HepG2 (cell line): ENCODE measurements at regions not wholly inside any gene's neighbourhood (a gene's known extent, or its start where the extent isn't known, plus 50 kb on each side); places are given as distances from the start of the nearest gene placed in this dataset.

Source experiments
- ATAC-seq: fragments of 200-7000 bp; cut with Tn5 transposase; 3 replicates; pipeline ENCODE4 v1.9.1; 2020; ENCODE audit warnings: mild to moderate bottlenecking, moderate library complexity
- BruUV-seq: library from RNA; stranded (reverse); fragments of 400-500 nt; replicated peaks from 2 replicates; lab custom pipeline; 2021; lab: Mats Ljungman, UMichigan
- CTCF ChIA-PET: fragments of 300-600 bp; formaldehyde crosslinking; extraction: SDS; loops from one replicate; lab custom pipeline; 2021; ENCODE audit warnings: low total read pairs, inconsistent platforms, low intra/inter-chr PET ratio; lab: Yijun Ruan, JAX
- POLR2A ChIA-PET: fragments of 350-600 bp; sonication (Branson Sonifier 250); formaldehyde crosslinking; loops from one replicate; lab custom pipeline; 2020; ENCODE audit warnings: antibody characterized with exemption, inconsistent platforms; lab: Yijun Ruan, JAX
- DNase-seq: peaks from one replicate; pipeline ENCODE4 v3.0.0-alpha.2; 2015; ENCODE audit warnings: low spot score
- FAIRE-seq: peaks from 3 replicates; lab custom pipeline; 2011; peaks lifted over from hg19 to GRCh38; lab: Jason Lieb, UNC
- H2AFZ ChIP-seq: one replicate; pipeline ENCODE4 v1.6.1; 2011; ENCODE audit warnings: low read length, inconsistent platforms
- H3K27ac ChIP-seq: fragments of 300-600 bp; 3 replicates; pipeline ENCODE4 v1.8.0; 2011; ENCODE audit warnings: mixed run types, mild to moderate bottlenecking, mixed read lengths, low read length, inconsistent platforms; ENCODE audit not compliant: insufficient read depth; ENCODE audit errors: extremely low read length
- H3K27me3 ChIP-seq, 2 experiments: fragments of 200-600 bp in 1 of 2; 2 replicates in 1 of 2; 3 replicates in 1 of 2; pipeline versions ENCODE4 v1.6.0 to v1.8.0; 2011; ENCODE audit warnings: low read length in 2 of 2, mild to moderate bottlenecking in 2 of 2, moderate library complexity in 2 of 2, inconsistent platforms in 1 of 2; ENCODE audit not compliant: insufficient read depth in 2 of 2, control insufficient read depth in 1 of 2
- H3K36me3 ChIP-seq, 2 experiments: fragments of 200-600 bp in 1 of 2; replicated peaks in 1 of 2; 2 replicates in 1 of 2; 3 replicates in 1 of 2; pipeline versions ENCODE4 v1.5.1 to v1.8.0; 2011; ENCODE audit warnings: low read length in 2 of 2, inconsistent platforms in 1 of 2; ENCODE audit not compliant: insufficient read depth in 2 of 2, control insufficient read depth in 1 of 2
- H3K4me1 ChIP-seq: 2 replicates; pipeline ENCODE4 v1.5.1; 2012; ENCODE audit warnings: low read length, inconsistent platforms; ENCODE audit not compliant: insufficient read depth
- H3K4me2 ChIP-seq: 2 replicates; pipeline ENCODE4 v1.6.0; 2011; ENCODE audit warnings: low read depth, low read length, inconsistent platforms
- H3K4me3 ChIP-seq, 3 experiments: fragments of 200-600 bp in 1 of 3; sonication (generic), shearing (Covaris generic) in 1 of 3; replicated peaks in 1 of 3; 2 replicates each; pipeline ENCODE4 v1.5.1; 2011 to 2016; ENCODE audit warnings: low read length in 3 of 3, inconsistent platforms in 2 of 3, low read depth in 2 of 3, mild to moderate bottlenecking in 2 of 3, control low read depth in 1 of 3, mixed read lengths in 1 of 3; ENCODE audit not compliant: insufficient read depth in 1 of 3
- H3K79me2 ChIP-seq: one replicate; pipeline ENCODE4 v1.6.1; 2011; ENCODE audit warnings: low read length, inconsistent platforms; ENCODE audit not compliant: insufficient read depth
- H3K9ac ChIP-seq: 2 replicates; pipeline ENCODE4 v1.6.0; 2011; ENCODE audit warnings: mild to moderate bottlenecking, low read depth, low read length, inconsistent platforms; ENCODE audit not compliant: insufficient read depth
- H3K9me3 ChIP-seq: 2 replicates; pipeline ENCODE4 v1.5.1; 2012; ENCODE audit warnings: mild to moderate bottlenecking, low read length
- H4K20me1 ChIP-seq: 2 replicates; pipeline ENCODE4 v1.6.0; 2011; ENCODE audit warnings: inconsistent platforms, mild to moderate bottlenecking, low read length, moderate library complexity; ENCODE audit not compliant: insufficient read depth
- BRCA1 ChIP-seq: sonication (generic); formaldehyde crosslinking; IDR thresholded peaks from 2 replicates; pipeline ENCODE4 v1.4.0; 2020; ENCODE audit warnings: missing genetic modification reagents
- FLYWCH1 ChIP-seq: sonication (generic); formaldehyde crosslinking; IDR thresholded peaks from 2 replicates; pipeline ENCODE4 v1.8.1; 2023; ENCODE audit warnings: mild to moderate bottlenecking, missing genetic modification reagents
- GABPB1 ChIP-seq: IDR thresholded peaks from 2 replicates; pipeline ENCODE4 v1.6.1; 2016; ENCODE audit warnings: mild to moderate bottlenecking, missing genetic modification reagents, moderate library complexity, missing compliant biosample characterization
- KMT2B ChIP-seq: IDR thresholded peaks from 2 replicates; pipeline ENCODE4 v1.6.1; 2016; ENCODE audit warnings: missing genetic modification reagents, missing compliant biosample characterization
- MTA3 ChIP-seq: sonication (generic); formaldehyde crosslinking; IDR thresholded peaks from 2 replicates; pipeline ENCODE4 v1.4.0; 2020; ENCODE audit warnings: missing genetic modification reagents
- ZEB1 ChIP-seq: IDR thresholded peaks from 2 replicates; pipeline ENCODE4 v1.6.1; 2012; ENCODE audit warnings: mild to moderate bottlenecking, low read depth, inconsistent platforms; ENCODE audit not compliant: insufficient replicate concordance
- ZNF124 ChIP-seq: sonication (generic); formaldehyde crosslinking; IDR thresholded peaks from 2 replicates; pipeline ENCODE4 v1.4.0; 2020; ENCODE audit warnings: missing genetic modification reagents
- ZNF180 ChIP-seq: sonication (generic); formaldehyde crosslinking; IDR thresholded peaks from 2 replicates; pipeline ENCODE4 v1.4.0; 2020; ENCODE audit warnings: low read depth, missing genetic modification reagents, borderline replicate concordance
- ZNF263 ChIP-seq: sonication (generic); formaldehyde crosslinking; IDR thresholded peaks from 2 replicates; pipeline ENCODE4 v1.4.0; 2020; ENCODE audit warnings: missing genetic modification reagents
- ZNF468 ChIP-seq: sonication (generic); formaldehyde crosslinking; IDR thresholded peaks from 2 replicates; pipeline ENCODE4 v1.8.0; 2022; ENCODE audit warnings: mild to moderate bottlenecking, moderate library complexity, missing genetic modification reagents
- ZNF567 ChIP-seq: sonication (generic); formaldehyde crosslinking; IDR thresholded peaks from 2 replicates; pipeline ENCODE4 v1.8.1; 2023; ENCODE audit warnings: mild to moderate bottlenecking, missing genetic modification reagents, borderline replicate concordance
- ZNF652 ChIP-seq: IDR thresholded peaks from 2 replicates; pipeline ENCODE4 v1.6.1; 2016; ENCODE audit warnings: low read depth, borderline replicate concordance
- ZNF784 ChIP-seq: sonication (generic); formaldehyde crosslinking; IDR thresholded peaks from 2 replicates; pipeline ENCODE4 v1.5.1; 2020; ENCODE audit warnings: missing genetic modification reagents, mild to moderate bottlenecking, borderline replicate concordance
- WGBS: methylation state at CpG from one replicate; pipeline ENCODE4 v1.1.6; 2017; ENCODE audit warnings: low lambda C conversion rate; 5-methylcytosine and 5-hydroxymethylcytosine counted together
- in situ Hi-C: cut with HindIII; loops from 2 replicates; pipeline ENCODE4 v1.10.0; 2017; ENCODE audit warnings: low pct_unique_long_range_greater_than_20kb; ENCODE audit not compliant: extremely low pct_ligation_motif_present
- intact Hi-C: fragments of 100-400 bp; cut with micrococcal nuclease; formaldehyde crosslinking; loops from one replicate; pipeline ENCODE4 v1.10.0; 2022; ENCODE audit not compliant: unreplicated experiment
- TF ChIP-seq, protein P1 (sequence below): sonication (generic); formaldehyde crosslinking; IDR thresholded peaks from 2 replicates; pipeline ENCODE4 v1.9.0; 2021; ENCODE audit warnings: missing genetic modification reagents, borderline replicate concordance
- TF ChIP-seq, protein P2 (sequence below): sonication (generic); formaldehyde crosslinking; IDR thresholded peaks from 2 replicates; pipeline ENCODE4 v1.8.0; 2022; ENCODE audit warnings: mild to moderate bottlenecking, missing genetic modification reagents, moderate library complexity

- DNase-seq (no peak), FAIRE-seq (no peak), ATAC-seq (no peak)
- peaks cover 46% of the 10 kb centered on the region for H3K4me1 ChIP-seq
- H3K9me3 ChIP-seq: no peaks in the 10 kb centered on the region
- no peaks in the 10 kb centered on the region for H3K36me3 ChIP-seq
- in situ Hi-C loops: no loop called here
- POLR2A ChIA-PET: no interaction called here
- H3K4me2 ChIP-seq: no peak overlapping the region
- CTCF ChIA-PET: no interaction called here
- H3K79me2 ChIP-seq: no peaks in the 10 kb centered on the region
- TF ChIP-seq ZNF180 (CRISPR knock-in tag) (no peak), FLYWCH1 (CRISPR knock-in tag) (no peak), GABPB1 (CRISPR knock-in tag) (no peak), ZNF263 (CRISPR knock-in tag) (no peak)
- H3K27me3 ChIP-seq: no peaks in the 10 kb centered on the region; a peak in 1 of 5 replicates
- H2AFZ ChIP-seq: no peak overlapping the region
- intact Hi-C loops: loop anchor here (10.0 kb wide), 1 partner anchor 134 kb away; no protein-coding TSS in a partner anchor
- 38% methylated on average over 1 of the region's 1 CpG for WGBS
- no peak overlapping the region for H3K4me3 ChIP-seq
- no peak overlapping the region for H3K9ac ChIP-seq
- H3K27ac ChIP-seq: no peak overlapping the region
- H4K20me1 ChIP-seq: no peaks in the 10 kb centered on the region
- no TSS peak for BruUV-seq
Measured at GRCh38 chr7:7098280-7098818, 84.0 kb upstream of the C1GALT1 start.

DNA sequence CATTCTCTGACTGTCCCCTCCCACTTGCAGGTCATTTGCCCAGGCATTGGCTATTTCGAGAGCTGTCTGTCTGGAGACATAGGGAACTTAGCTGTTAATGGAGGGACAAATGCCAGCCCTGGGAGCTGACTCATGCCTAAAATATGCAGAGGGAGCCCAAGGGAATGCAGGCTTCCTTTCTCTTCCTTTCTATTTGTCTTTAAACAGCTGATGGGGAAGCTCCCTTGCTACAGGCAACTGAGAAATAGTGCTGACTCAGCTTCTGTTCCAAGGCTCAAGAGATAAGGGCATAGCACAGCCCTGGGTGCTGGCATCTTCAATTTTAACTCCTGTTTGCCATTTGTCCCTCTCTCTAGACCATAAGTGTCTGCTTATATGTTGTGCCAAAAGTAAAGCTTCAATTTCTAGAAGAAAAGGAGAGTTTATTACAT is 82.7 kb upstream of the C1GALT1 start:
- no peaks in the 10 kb centered on the region for H4K20me1 ChIP-seq
- no peak overlapping the region for H3K9ac ChIP-seq
- ATAC-seq (peak; percentile 93), FAIRE-seq (peak; percentile 78), DNase-seq (peak; percentile 95)
- no peak overlapping the region for H3K27ac ChIP-seq
- ChIA-PET POLR2A (interaction anchor here (1.1 to 2.0 kb wide), 4 partner anchors 16 to 84 kb away, joined by 3 to 13 read pairs (median 4); partner anchors contain the start of gene C1GALT1), CTCF (no interaction called here)
- peaks cover 56% of the 10 kb centered on the region for H3K4me1 ChIP-seq
- intact Hi-C loops: loop anchor here (5.0 to 10.0 kb wide), 4 partner anchors 128 to 435 kb away; partner anchors contain the start of gene COL28A1
- H3K4me3 ChIP-seq: no peak overlapping the region
- in situ Hi-C loops: loop anchor here (5.0 to 10.0 kb wide), 2 partner anchors 83 to 125 kb away; partner anchors contain the start of gene C1GALT1
- no peaks in the 10 kb centered on the region for H3K79me2 ChIP-seq
- no peaks in the 10 kb centered on the region for H3K9me3 ChIP-seq
- H3K4me2 ChIP-seq: peak overlapping the region; percentile 28
- WGBS: 0% methylated on average over 1 of the region's 1 CpG
- H3K36me3 ChIP-seq: no peaks in the 10 kb centered on the region
- no TSS peak for BruUV-seq
- no peak overlapping the region for H2AFZ ChIP-seq
- no peaks in the 10 kb centered on the region; a peak in 1 of 5 replicates for H3K27me3 ChIP-seq
- TF ChIP-seq, protein P1, sequence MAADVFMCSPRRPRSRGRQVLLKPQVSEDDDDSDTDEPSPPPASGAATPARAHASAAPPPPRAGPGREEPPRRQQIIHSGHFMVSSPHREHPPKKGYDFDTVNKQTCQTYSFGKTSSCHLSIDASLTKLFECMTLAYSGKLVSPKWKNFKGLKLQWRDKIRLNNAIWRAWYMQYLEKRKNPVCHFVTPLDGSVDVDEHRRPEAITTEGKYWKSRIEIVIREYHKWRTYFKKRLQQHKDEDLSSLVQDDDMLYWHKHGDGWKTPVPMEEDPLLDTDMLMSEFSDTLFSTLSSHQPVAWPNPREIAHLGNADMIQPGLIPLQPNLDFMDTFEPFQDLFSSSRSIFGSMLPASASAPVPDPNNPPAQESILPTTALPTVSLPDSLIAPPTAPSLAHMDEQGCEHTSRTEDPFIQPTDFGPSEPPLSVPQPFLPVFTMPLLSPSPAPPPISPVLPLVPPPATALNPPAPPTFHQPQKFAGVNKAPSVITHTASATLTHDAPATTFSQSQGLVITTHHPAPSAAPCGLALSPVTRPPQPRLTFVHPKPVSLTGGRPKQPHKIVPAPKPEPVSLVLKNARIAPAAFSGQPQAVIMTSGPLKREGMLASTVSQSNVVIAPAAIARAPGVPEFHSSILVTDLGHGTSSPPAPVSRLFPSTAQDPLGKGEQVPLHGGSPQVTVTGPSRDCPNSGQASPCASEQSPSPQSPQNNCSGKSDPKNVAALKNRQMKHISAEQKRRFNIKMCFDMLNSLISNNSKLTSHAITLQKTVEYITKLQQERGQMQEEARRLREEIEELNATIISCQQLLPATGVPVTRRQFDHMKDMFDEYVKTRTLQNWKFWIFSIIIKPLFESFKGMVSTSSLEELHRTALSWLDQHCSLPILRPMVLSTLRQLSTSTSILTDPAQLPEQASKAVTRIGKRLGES (CRISPR knock-in tag): no peak
- no peak for TF ChIP-seq KMT2B (CRISPR knock-in tag)
- no peak for TF ChIP-seq ZNF567 (CRISPR knock-in tag)
- no peak for TF ChIP-seq MTA3 (CRISPR knock-in tag)
- TF ChIP-seq ZNF784 (CRISPR knock-in tag): no peak
- TF ChIP-seq ZEB1: no peak
- TF ChIP-seq ZNF124 (CRISPR knock-in tag): no peak
- no peak for TF ChIP-seq ZNF652 (CRISPR knock-in tag)
- TF ChIP-seq, protein P2, sequence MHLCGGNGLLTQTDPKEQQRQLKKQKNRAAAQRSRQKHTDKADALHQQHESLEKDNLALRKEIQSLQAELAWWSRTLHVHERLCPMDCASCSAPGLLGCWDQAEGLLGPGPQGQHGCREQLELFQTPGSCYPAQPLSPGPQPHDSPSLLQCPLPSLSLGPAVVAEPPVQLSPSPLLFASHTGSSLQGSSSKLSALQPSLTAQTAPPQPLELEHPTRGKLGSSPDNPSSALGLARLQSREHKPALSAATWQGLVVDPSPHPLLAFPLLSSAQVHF (CRISPR knock-in tag): no peak
- no peak for TF ChIP-seq BRCA1
- TF ChIP-seq ZNF468 (CRISPR knock-in tag): no peak
